Activated T-cell treated with anti-CD3 and anti-CD28 coated beads, Interleukin-2, amount 50 U/mL, for 24 hours (primary cell): ENCODE measurements at regions not wholly inside any gene's neighbourhood (a gene's known extent, or its start where the extent isn't known, plus 50 kb on each side); places are given as distances from the start of the nearest gene placed in this dataset.

ENCODE experiments used
- DNase-seq: peaks from one replicate; pipeline ENCODE4 v3.0.0-alpha.2; 2020
- H3K27ac Mint-ChIP-seq: 2 replicates; pipeline ENCODE4 v1.8.0; 2020; ENCODE audit warnings: mild to moderate bottlenecking, mixed read lengths
- H3K27me3 Mint-ChIP-seq: 2 replicates; pipeline ENCODE4 v1.8.0; 2020; ENCODE audit warnings: mixed read lengths
- H3K36me3 Mint-ChIP-seq: 2 replicates; pipeline ENCODE4 v1.8.0; 2020; ENCODE audit warnings: low read depth, mixed read lengths
- H3K4me1 Mint-ChIP-seq: 2 replicates; pipeline ENCODE4 v1.8.0; 2020; ENCODE audit warnings: low read depth, mixed read lengths
- H3K4me3 Mint-ChIP-seq: 2 replicates; pipeline ENCODE4 v1.8.0; 2020; ENCODE audit warnings: mild to moderate bottlenecking, moderate library complexity, mixed read lengths
- H3K9me3 Mint-ChIP-seq: 2 replicates; pipeline ENCODE4 v1.8.0; 2020; ENCODE audit warnings: mixed read lengths

- Mint-ChIP-seq H3K9me3 (no peaks in the 10 kb centered on the region), H3K27me3 (peaks cover 4% of the 10 kb centered on the region)
These were observed 174.6 kb downstream of the ANXA2 start for GRCh38 chr15:60223176-60223575.

DNA sequence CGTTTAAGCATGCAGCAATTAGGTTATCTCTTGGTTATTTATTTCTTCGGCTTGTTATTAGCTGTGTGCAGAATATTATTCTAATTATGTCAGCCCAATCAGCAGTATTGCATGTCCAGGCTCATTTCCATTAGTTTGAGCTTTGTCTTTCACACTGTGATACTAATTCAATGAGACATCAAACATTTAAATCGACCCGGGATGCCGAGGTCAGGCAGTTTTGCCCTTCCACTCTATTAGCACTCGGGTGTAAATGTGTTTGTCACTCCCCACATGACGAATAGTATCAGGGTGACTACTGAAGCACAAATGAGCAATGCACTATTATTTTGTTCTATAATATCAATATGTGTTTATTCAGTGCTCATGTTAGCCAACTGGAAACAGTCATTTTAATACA is 170.9 kb downstream of the ANXA2 start:
- Mint-ChIP-seq H3K4me3 (no peak overlapping the region), H3K27me3 (peaks cover 11% of the 10 kb centered on the region), H3K4me1 (peaks cover 7% of the 10 kb centered on the region), H3K9me3 (no peaks in the 10 kb centered on the region), H3K27ac (no peak overlapping the region), H3K36me3 (no peaks in the 10 kb centered on the region)
- DNase-seq, result no peak

More at GRCh38 chr15:60223176-60223575, 174.6 kb downstream of the ANXA2 start:
- no peaks in the 10 kb centered on the region for H3K4me1 Mint-ChIP-seq
- H3K4me3 Mint-ChIP-seq, result no peak overlapping the region
- no peaks in the 10 kb centered on the region for H3K36me3 Mint-ChIP-seq
- no peak for DNase-seq
- no peak overlapping the region for H3K27ac Mint-ChIP-seq

DNA sequence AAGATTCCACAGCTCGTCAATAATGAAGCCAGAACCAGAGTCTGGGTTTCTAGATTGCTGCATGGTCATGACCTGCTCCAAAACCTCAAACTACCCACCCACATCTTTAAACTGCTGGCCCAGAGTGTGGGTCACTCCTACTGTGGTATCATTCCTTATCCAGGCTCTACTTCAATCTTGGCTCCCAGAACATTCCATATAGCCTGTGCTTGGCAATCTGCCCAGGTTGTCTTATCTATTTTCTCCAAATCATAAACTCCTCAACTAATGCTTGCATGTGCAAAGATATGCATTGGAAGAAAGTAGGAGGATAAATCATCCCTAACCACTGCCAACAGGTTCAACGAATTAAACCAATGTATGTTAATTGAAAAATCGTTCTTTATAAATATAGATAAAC is 169.7 kb downstream of the ANXA2 start:
- Mint-ChIP-seq H3K27me3 (peaks cover 18% of the 10 kb centered on the region), H3K27ac (no peak overlapping the region), H3K4me3 (no peak overlapping the region), H3K36me3 (no peaks in the 10 kb centered on the region), H3K9me3 (no peaks in the 10 kb centered on the region), H3K4me1 (peaks cover 7% of the 10 kb centered on the region)
- no peak for DNase-seq

GRCh38 chr15:60228619-60229018 is 169.2 kb downstream of the ANXA2 start:
- DNase-seq, result no peak
- Mint-ChIP-seq H3K27me3 (peaks cover 21% of the 10 kb centered on the region), H3K9me3 (no peaks in the 10 kb centered on the region), H3K27ac (no peak overlapping the region), H3K4me3 (no peak overlapping the region), H3K36me3 (no peaks in the 10 kb centered on the region), H3K4me1 (peaks cover 7% of the 10 kb centered on the region)

DNA sequence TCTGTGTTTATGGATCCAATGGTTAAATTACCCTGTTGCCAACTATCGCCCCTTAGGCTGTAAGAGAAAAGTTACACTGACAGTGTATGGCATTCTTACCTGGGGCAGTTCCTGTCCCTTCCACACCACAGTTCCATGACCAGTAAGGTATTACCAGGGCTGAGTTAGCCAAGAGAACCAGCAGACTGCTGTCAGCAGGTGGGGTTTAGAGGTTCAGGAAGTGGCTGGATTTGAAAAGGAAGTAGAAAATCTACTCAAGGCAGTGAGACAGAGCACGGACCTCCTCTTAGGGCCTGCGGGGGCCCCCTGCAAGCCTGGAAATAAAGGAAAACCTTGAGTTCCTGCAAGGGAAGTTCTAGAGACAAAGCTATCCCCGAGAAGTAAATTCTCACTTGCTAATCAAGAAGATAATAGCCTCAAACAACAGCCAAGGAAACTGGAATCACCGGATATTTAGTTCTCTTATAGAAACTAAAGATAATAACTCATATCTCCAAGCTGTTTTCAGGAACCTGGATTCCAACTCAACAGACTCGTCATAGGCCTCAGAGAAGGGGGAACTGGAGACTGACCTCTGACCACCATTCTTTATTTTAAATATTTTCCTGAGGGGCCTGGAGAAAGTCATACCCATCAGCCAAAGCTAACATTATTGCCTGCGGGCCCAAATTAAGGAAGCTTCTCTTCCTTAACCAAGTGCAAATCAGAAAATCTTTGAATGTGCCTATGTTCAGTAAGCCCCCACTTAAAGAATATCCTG is 161.7 kb downstream of the ANXA2 start:
- no peak for DNase-seq
- Mint-ChIP-seq H3K4me3 (no peak overlapping the region), H3K27me3 (peaks cover 60% of the 10 kb centered on the region), H3K4me1 (no peaks in the 10 kb centered on the region), H3K27ac (no peak overlapping the region), H3K9me3 (no peaks in the 10 kb centered on the region), H3K36me3 (no peaks in the 10 kb centered on the region)

DNA sequence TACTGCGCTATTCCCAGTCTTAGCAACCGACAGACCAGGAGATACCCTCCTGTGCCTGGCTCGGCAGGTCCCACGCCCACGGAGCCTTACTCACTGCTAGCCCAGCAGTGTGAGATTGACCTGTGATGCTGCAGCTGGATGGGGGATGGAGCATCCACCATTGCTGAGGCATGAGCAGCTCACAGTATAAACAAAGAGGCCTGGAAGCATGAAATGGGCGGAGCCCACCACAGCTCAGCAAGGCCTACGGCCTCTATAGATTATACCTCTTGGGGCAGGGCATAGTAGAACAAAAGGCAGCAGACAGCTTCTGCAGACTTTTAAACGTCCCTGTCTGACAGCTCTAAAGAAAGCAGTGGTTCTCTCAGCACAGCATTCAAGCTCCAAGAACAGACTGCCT is 160.3 kb downstream of the ANXA2 start:
- H3K9me3 Mint-ChIP-seq, result no peaks in the 10 kb centered on the region
- no peaks in the 10 kb centered on the region for H3K4me1 Mint-ChIP-seq
- H3K27ac Mint-ChIP-seq, result no peak overlapping the region
- no peak overlapping the region for H3K4me3 Mint-ChIP-seq
- H3K36me3 Mint-ChIP-seq, result no peaks in the 10 kb centered on the region
- no peak for DNase-seq
- H3K27me3 Mint-ChIP-seq, result peaks cover 67% of the 10 kb centered on the region

GRCh38 chr15:60243769-60244168 is 154.0 kb downstream of the ANXA2 start:
- Mint-ChIP-seq H3K9me3 (no peaks in the 10 kb centered on the region), H3K4me3 (no peak overlapping the region), H3K27me3 (peaks cover 38% of the 10 kb centered on the region), H3K36me3 (no peaks in the 10 kb centered on the region), H3K4me1 (no peaks in the 10 kb centered on the region), H3K27ac (no peak overlapping the region)
- no peak for DNase-seq

DNA sequence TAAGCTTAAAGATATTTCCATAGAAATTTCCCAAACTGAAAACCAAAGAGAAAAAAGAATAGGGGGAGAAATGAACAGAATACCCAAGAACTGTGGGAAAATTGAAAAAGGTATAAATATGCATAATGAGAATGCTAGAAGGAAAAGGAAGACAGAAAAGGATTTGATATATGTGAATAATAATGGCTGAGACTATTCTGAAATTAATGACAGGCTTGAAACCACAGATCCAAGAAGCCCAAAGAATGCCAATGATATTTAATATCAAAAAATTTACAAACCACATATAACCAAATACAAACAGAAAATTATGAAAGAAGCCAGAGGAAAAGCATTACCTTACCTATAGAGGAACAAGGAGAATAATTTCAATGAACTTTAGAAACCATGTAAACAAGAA is 153.0 kb downstream of the ANXA2 start:
- DNase-seq, result no peak
- Mint-ChIP-seq H3K36me3 (no peaks in the 10 kb centered on the region), H3K27ac (no peak overlapping the region), H3K9me3 (no peaks in the 10 kb centered on the region), H3K4me1 (no peaks in the 10 kb centered on the region), H3K27me3 (peaks cover 34% of the 10 kb centered on the region), H3K4me3 (no peak overlapping the region)

GRCh38 chr15:60250316-60250715 is 147.5 kb downstream of the ANXA2 start:
- no peaks in the 10 kb centered on the region for H3K36me3 Mint-ChIP-seq
- peaks cover 40% of the 10 kb centered on the region for H3K27me3 Mint-ChIP-seq
- no peak overlapping the region for H3K4me3 Mint-ChIP-seq
- H3K27ac Mint-ChIP-seq, result no peak overlapping the region
- no peak for DNase-seq
- H3K4me1 Mint-ChIP-seq, result peaks cover 3% of the 10 kb centered on the region
- no peaks in the 10 kb centered on the region for H3K9me3 Mint-ChIP-seq

DNA sequence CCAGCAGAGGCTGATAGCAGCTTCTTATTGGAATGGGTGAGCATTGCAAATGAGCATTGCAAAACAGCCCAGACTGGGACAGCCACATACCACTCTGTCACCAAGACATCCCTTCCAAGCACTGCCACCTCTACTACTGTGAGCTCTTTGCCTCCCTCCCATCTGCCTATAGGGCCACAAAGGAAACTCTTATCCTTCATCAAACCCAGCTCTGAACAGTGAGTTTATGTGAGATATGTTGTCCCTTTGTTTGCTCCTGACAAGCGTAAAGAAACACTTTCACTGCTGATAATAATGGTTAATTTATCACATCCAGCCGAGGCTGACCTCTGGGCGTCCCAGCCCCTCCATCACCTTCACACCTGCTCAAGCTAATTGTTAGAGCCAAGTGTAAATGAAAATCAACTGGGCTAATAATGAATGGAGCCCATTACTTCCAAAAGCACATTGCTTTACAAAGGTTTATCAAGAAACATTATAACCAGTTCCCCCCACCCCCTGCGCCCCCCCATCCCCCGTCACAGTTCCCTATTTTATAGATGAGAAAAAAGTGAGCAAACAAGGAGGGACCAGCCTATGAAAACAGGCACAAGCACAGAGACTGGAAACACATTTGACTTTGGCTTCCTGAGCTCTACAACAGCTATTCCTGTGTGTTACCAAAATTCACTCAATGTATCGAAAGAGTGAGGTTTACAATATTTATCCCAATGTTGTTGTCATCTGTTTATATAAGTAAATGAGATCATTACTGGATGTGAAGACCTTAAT is 146.3 kb downstream of the ANXA2 start:
- Mint-ChIP-seq H3K4me1 (peaks cover 8% of the 10 kb centered on the region), H3K4me3 (no peak overlapping the region), H3K27me3 (peaks cover 41% of the 10 kb centered on the region), H3K36me3 (no peaks in the 10 kb centered on the region), H3K27ac (no peak overlapping the region), H3K9me3 (no peaks in the 10 kb centered on the region)
- no peak for DNase-seq

DNA sequence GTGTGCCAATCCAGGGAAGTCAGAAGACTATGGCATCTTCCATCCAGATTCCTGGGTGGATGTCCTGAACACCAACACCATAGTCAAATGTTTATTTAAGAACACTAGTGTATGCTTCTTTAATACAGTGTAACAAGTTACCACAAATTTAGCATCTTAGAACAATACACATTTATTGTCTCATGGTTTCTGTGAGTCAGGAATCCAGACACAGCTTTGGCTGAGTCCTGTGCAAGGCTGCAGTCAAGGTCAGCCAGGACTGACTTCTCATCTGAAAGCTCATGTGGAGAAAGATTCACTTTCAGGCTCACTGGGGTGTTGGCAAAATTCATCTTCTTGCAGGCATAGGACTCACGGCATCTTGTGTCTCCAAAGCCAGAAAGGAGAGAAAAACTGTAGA is 143.4 kb downstream of the ANXA2 start:
- Mint-ChIP-seq H3K27ac (no peak overlapping the region), H3K27me3 (peaks cover 60% of the 10 kb centered on the region), H3K9me3 (no peaks in the 10 kb centered on the region), H3K4me3 (no peak overlapping the region), H3K36me3 (no peaks in the 10 kb centered on the region), H3K4me1 (peaks cover 8% of the 10 kb centered on the region)
- DNase-seq, result no peak

DNA sequence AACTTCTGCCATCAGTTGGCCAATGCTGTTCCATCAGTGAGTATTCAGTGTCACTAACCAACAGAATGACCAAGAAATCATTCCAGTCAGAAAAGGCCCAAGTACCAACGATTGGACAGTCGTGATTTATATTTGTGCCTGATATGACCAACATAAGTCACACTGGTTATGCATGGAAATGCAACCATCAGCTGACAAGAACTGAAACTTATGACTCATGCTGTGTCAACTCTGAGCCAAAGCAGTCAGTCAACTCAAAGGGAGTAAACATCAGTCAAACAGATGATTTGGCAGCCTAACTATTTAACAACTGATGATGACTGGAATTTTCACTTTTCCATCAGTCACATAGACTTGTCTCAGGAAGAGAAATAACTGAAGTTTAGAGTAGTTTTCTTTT is 142.4 kb downstream of the ANXA2 start:
- Mint-ChIP-seq H3K27ac (no peak overlapping the region), H3K9me3 (no peaks in the 10 kb centered on the region), H3K27me3 (peaks cover 50% of the 10 kb centered on the region), H3K36me3 (no peaks in the 10 kb centered on the region), H3K4me3 (no peak overlapping the region), H3K4me1 (peaks cover 8% of the 10 kb centered on the region)
- DNase-seq, result no peak

DNA sequence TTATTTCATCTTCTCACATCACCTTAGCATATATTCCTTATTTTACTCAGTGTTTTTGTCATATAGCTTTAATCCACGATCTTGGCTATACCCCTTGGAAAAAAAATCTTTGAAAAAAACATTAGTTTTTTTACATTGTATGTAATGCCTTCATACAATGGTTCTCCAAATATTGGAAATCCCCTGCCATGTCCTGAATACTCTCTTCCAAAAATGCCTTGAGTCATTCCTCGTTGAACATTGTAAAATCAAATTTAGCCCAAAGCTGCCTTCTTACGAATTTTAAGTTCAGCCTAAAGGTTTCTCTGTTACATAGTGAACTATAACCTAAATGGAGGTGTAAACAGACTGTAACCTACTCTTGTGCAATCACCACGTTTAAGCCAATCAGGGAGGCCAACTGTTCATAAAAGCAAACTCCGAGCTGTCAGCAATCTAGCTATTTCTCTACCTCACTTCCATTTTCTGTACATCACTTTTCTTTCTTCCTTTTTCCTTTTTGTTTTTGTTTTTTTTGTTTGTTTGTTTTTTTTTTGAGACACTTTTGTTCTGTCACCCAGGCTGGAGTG is 140.1 kb downstream of the ANXA2 start:
- Mint-ChIP-seq H3K27ac (no peak overlapping the region), H3K4me3 (no peak overlapping the region), H3K9me3 (no peaks in the 10 kb centered on the region), H3K4me1 (peaks cover 8% of the 10 kb centered on the region), H3K36me3 (no peaks in the 10 kb centered on the region), H3K27me3 (peaks cover 42% of the 10 kb centered on the region)
- DNase-seq, result no peak

GRCh38 chr15:60259469-60259868 is 138.3 kb downstream of the ANXA2 start:
- DNase-seq, result no peak
- H3K27me3 Mint-ChIP-seq, result peaks cover 33% of the 10 kb centered on the region

DNA sequence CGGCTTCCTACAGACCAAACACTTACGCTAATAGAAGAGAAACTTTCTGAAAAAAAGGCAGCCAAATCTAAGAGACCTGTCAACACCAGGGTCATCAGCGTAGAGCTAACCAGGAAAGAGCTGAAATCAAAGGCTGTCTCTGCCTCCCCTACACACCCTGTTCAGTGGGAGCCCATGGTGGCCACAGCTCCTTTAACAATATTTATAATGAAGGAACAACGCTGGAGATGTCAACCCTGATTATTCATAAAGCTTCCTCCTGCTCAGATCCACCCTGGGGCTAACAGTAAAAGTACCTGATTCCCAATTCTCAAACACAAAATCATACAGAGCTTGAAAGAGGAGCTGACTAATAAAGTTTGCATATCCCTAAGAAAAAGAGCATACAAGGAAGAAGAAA is 133.7 kb downstream of the ANXA2 start:
- H3K27me3 Mint-ChIP-seq, result peaks cover 24% of the 10 kb centered on the region
- no peak for DNase-seq
- H3K27ac Mint-ChIP-seq, result no peak overlapping the region
- no peaks in the 10 kb centered on the region for H3K36me3 Mint-ChIP-seq
- H3K4me1 Mint-ChIP-seq, result no peaks in the 10 kb centered on the region
- no peaks in the 10 kb centered on the region for H3K9me3 Mint-ChIP-seq
- no peak overlapping the region for H3K4me3 Mint-ChIP-seq

More at GRCh38 chr15:60259469-60259868, 138.3 kb downstream of the ANXA2 start:
- no peak overlapping the region for H3K27ac Mint-ChIP-seq
- H3K4me1 Mint-ChIP-seq, result peaks cover 8% of the 10 kb centered on the region
- no peaks in the 10 kb centered on the region for H3K9me3 Mint-ChIP-seq
- H3K36me3 Mint-ChIP-seq, result no peaks in the 10 kb centered on the region
- no peak overlapping the region for H3K4me3 Mint-ChIP-seq
